ENCODE measurements at regions not wholly inside any gene's neighbourhood (a gene's known extent, or its start where the extent isn't known, plus 50 kb on each side); places are given as distances from the start of the nearest gene placed in this dataset.

GRCh38 chr11:91310085-91310484 is 914.5 kb upstream of the FAT3 start:
- TF ChIP-seq SIN3A (IDR thresholded peaks at IDR 0.05; ENCODE audit: borderline replicate concordance, insufficient read depth, low read length), result no peak
- TF ChIP-seq REST (IDR thresholded peaks at IDR 0.05; ENCODE audit: insufficient read depth in 1 of 2, low read depth in 2 of 2, low read length in 2 of 2), result no peak
